ENCODE measurements at regions not wholly inside any gene's neighbourhood (a gene's known extent, or its start where the extent isn't known, plus 50 kb on each side); places are given as distances from the start of the nearest gene placed in this dataset.

DNA sequence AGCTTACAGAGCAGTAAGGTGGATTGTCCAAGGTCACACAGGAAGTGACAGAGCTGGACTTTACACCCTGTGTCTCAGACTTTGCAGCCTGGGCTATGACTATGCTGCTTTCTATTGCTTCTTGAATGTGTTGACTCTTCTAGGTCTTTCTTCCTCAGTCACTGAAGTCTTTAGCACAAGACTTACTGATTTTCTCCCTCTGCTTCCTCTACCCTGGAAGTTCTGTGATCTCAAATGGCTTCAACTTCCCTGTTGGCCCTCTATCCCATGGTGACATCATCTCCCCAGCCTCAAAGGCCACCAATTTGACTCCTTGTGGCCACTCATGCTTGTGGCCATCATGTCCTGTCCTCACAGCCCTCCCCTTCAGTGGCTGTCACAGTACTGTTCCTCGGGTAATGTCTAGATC lies 181.3 kb downstream of the HS3ST3A1 start:
- TF ChIP-seq GATA2 (IDR thresholded peaks at IDR 0.05; ENCODE audit: low read depth, low read length) (no peak), GATA3 (IDR thresholded peaks at IDR 0.05; ENCODE audit: low read depth, low read length) (no peak)
